DOHH2 (cell line): ENCODE measurements at regions not wholly inside any gene's neighbourhood (a gene's known extent, or its start where the extent isn't known, plus 50 kb on each side); places are given as distances from the start of the nearest gene placed in this dataset.

Source experiments
- H3F3A ChIP-seq: fragments of 200-600 bp; sonication (generic), shearing (Covaris generic); 2 replicates; pipeline ENCODE4 v1.6.0; 2016; ENCODE audit warnings: antibody characterized with exemption, mild to moderate bottlenecking; ENCODE audit not compliant: control insufficient read depth, insufficient read depth
- H3K27ac ChIP-seq: fragments of 200-600 bp; sonication (generic); 2 replicates; pipeline ENCODE4 v1.5.1; 2014; ENCODE audit warnings: low read depth, mild to moderate bottlenecking, low read length, moderate library complexity
- H3K27me3 ChIP-seq: fragments of 200-600 bp; sonication (generic); 2 replicates; pipeline ENCODE4 v1.6.1; 2014; ENCODE audit warnings: mild to moderate bottlenecking, low read length, mixed read lengths; ENCODE audit not compliant: control insufficient read depth
- H3K36me3 ChIP-seq: fragments of 200-600 bp; sonication (generic); 2 replicates; pipeline ENCODE4 v1.6.1; 2014; ENCODE audit warnings: mild to moderate bottlenecking, low read length, moderate library complexity, mixed read lengths; ENCODE audit not compliant: control insufficient read depth
- H3K4me1 ChIP-seq: fragments of 200-600 bp; sonication (generic); 2 replicates; pipeline ENCODE4 v1.6.1; 2014; ENCODE audit warnings: mild to moderate bottlenecking, low read length, mixed read lengths; ENCODE audit not compliant: control insufficient read depth
- H3K4me2 ChIP-seq: fragments of 200-600 bp; sonication (generic); 2 replicates; pipeline ENCODE4 v1.6.0; 2014; ENCODE audit warnings: mild to moderate bottlenecking, low read length, moderate library complexity
- H3K4me3 ChIP-seq: fragments of 200-600 bp; sonication (generic); 2 replicates; pipeline ENCODE4 v1.5.1; 2014; ENCODE audit warnings: mild to moderate bottlenecking, low read length, mixed read lengths
- H3K79me2 ChIP-seq: fragments of 200-600 bp; sonication (generic); 2 replicates; pipeline ENCODE4 v1.6.1; 2014; ENCODE audit warnings: mild to moderate bottlenecking, low read length, mixed read lengths; ENCODE audit not compliant: control insufficient read depth
- H3K9me2 ChIP-seq: fragments of 200-600 bp; sonication (generic); replicated peaks from 2 replicates; pipeline ENCODE4 v1.6.1; 2014; ENCODE audit warnings: mild to moderate bottlenecking, low read length, mixed read lengths; ENCODE audit not compliant: control insufficient read depth
- H3K9me3 ChIP-seq: fragments of 200-600 bp; sonication (generic); 2 replicates; pipeline ENCODE4 v1.6.1; 2014; ENCODE audit warnings: antibody characterized with exemption, low read length, mixed read lengths; ENCODE audit not compliant: control insufficient read depth, insufficient read depth
- H4K20me1 ChIP-seq: fragments of 200-600 bp; sonication (generic); 2 replicates; pipeline ENCODE4 v1.6.0; 2014; ENCODE audit warnings: low read depth, mild to moderate bottlenecking, antibody characterized with exemption, low read length, moderate library complexity; ENCODE audit not compliant: control insufficient read depth, insufficient read depth
- EZH2phosphoT487 ChIP-seq: fragments of 200-600 bp; sonication (generic); IDR thresholded peaks from 2 replicates; pipeline ENCODE4 v1.6.1; 2017; ENCODE audit warnings: borderline replicate concordance, mild to moderate bottlenecking, antibody characterized with exemption, low read length, moderate library complexity, mixed read lengths
- TF ChIP-seq, protein P1 (sequence below): fragments of 200-600 bp; sonication (generic); IDR thresholded peaks from one replicate; pipeline ENCODE4 v1.5.1; 2014; ENCODE audit warnings: antibody characterized with exemption, mild to moderate bottlenecking, low read depth, low read length; ENCODE audit not compliant: poor library complexity, severe bottlenecking

DNA sequence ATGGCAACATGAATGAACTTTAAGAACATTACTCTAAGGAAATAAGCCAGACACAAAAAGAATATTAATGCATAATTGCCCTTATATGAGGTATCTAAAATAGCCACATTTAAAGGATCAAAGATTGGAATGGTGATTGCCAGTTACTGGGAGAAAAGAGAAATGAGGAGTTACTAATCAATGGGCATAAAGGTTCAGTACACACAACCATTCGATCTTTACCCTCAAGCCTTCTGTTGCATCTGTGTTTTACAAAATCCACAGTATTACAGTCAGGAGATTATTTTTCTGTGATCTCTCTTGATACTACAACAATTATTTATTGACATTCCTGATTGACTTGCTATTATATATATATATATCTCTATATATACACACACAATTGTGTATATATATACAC lies 310.0 kb upstream of the SLITRK5 start:
- Histone ChIP-seq H3K4me2 (no peak overlapping the region), H3K79me2 (no peaks in the 10 kb centered on the region), H3K9me2 (no peaks in the 10 kb centered on the region), H3F3A (no peaks in the 10 kb centered on the region), H3K9me3 (no peaks in the 10 kb centered on the region), H3K36me3 (no peaks in the 10 kb centered on the region), H3K4me3 (no peak overlapping the region), H3K4me1 (no peaks in the 10 kb centered on the region), H3K27ac (no peak overlapping the region), H4K20me1 (no peaks in the 10 kb centered on the region), H3K27me3 (no peaks in the 10 kb centered on the region)
- TF ChIP-seq, protein P1, sequence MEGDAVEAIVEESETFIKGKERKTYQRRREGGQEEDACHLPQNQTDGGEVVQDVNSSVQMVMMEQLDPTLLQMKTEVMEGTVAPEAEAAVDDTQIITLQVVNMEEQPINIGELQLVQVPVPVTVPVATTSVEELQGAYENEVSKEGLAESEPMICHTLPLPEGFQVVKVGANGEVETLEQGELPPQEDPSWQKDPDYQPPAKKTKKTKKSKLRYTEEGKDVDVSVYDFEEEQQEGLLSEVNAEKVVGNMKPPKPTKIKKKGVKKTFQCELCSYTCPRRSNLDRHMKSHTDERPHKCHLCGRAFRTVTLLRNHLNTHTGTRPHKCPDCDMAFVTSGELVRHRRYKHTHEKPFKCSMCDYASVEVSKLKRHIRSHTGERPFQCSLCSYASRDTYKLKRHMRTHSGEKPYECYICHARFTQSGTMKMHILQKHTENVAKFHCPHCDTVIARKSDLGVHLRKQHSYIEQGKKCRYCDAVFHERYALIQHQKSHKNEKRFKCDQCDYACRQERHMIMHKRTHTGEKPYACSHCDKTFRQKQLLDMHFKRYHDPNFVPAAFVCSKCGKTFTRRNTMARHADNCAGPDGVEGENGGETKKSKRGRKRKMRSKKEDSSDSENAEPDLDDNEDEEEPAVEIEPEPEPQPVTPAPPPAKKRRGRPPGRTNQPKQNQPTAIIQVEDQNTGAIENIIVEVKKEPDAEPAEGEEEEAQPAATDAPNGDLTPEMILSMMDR = no peak
- TF ChIP-seq EZH2phosphoT487 = no peak

- no peaks in the 10 kb centered on the region for H3K36me3 ChIP-seq
These were observed 302.5 kb upstream of the SLITRK5 start for GRCh38 chr13:87368639-87369038.

DNA sequence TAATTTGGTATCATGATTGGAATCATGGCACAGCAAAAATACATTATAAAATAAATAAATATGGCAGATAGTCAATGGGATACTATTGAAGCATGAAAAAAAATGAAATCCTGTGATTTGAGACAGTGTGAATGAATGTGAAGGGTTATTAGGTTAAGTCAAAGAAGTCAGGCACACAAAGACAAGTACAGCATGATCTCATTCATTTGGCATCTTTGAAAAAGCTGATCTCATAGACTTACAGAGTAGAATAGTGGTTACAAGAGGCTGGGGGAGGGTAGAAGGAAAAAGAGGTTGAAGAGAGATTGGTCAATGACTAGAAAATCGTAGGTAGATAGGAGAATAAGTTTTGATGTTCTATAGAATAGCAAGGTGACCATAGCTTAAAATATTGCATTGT lies 295.1 kb upstream of the SLITRK5 start:
- no peaks in the 10 kb centered on the region for H3K4me1 ChIP-seq
- no peak overlapping the region for H3K4me2 ChIP-seq
- TF ChIP-seq, protein P1 = no peak
- TF ChIP-seq EZH2phosphoT487 = no peak
- no peak overlapping the region for H3K27ac ChIP-seq
- H3F3A ChIP-seq = no peaks in the 10 kb centered on the region
- no peaks in the 10 kb centered on the region for H3K9me2 ChIP-seq
- H3K79me2 ChIP-seq = no peaks in the 10 kb centered on the region
- no peaks in the 10 kb centered on the region for H3K9me3 ChIP-seq
- H3K27me3 ChIP-seq = no peaks in the 10 kb centered on the region
- no peaks in the 10 kb centered on the region for H4K20me1 ChIP-seq
- H3K4me3 ChIP-seq = no peak overlapping the region
- no peaks in the 10 kb centered on the region for H3K36me3 ChIP-seq

More at GRCh38 chr13:87368639-87369038, 302.5 kb upstream of the SLITRK5 start:
- no peaks in the 10 kb centered on the region for H3F3A ChIP-seq
- H3K79me2 ChIP-seq = no peaks in the 10 kb centered on the region
- TF ChIP-seq, protein P1 = no peak
- no peak for TF ChIP-seq EZH2phosphoT487
- no peaks in the 10 kb centered on the region for H3K9me3 ChIP-seq
- no peaks in the 10 kb centered on the region for H3K27me3 ChIP-seq
- no peaks in the 10 kb centered on the region for H4K20me1 ChIP-seq
- H3K4me3 ChIP-seq = no peak overlapping the region
- no peak overlapping the region for H3K27ac ChIP-seq
- no peaks in the 10 kb centered on the region for H3K9me2 ChIP-seq
- no peak overlapping the region for H3K4me2 ChIP-seq
- H3K4me1 ChIP-seq = no peaks in the 10 kb centered on the region

DNA sequence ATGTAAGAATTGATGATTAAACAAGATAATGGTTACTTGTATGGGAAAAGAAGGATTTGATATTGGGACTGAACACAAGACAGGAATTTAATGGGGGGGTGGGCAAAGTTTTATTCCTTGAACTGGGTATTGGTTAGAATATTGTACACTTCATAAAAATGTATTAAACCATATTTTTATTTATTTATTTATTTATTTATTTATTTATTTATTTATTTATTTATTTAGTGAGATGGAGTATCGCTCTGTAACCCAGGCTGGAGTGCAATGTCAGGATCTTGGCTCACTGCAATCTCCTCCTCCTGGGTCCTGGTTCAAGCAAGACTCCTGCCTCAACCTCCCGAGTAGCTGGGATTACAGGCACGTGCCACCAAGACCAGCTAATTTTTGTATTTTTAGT lies 287.1 kb upstream of the SLITRK5 start:
- Histone ChIP-seq H4K20me1 (no peaks in the 10 kb centered on the region), H3F3A (no peaks in the 10 kb centered on the region)

More for the DNA sequence above, 287.1 kb upstream of the SLITRK5 start:
- no peak for TF ChIP-seq EZH2phosphoT487
- TF ChIP-seq, protein P1 = no peak
- no peaks in the 10 kb centered on the region for H3K36me3 ChIP-seq
- H3K27me3 ChIP-seq = no peaks in the 10 kb centered on the region
- no peaks in the 10 kb centered on the region for H3K4me1 ChIP-seq
- no peak overlapping the region for H3K27ac ChIP-seq
- no peaks in the 10 kb centered on the region for H3K9me3 ChIP-seq
- no peak overlapping the region for H3K4me3 ChIP-seq
- no peaks in the 10 kb centered on the region for H3K9me2 ChIP-seq
- no peak overlapping the region for H3K4me2 ChIP-seq
- no peaks in the 10 kb centered on the region for H3K79me2 ChIP-seq
